ENCODE measurements at regions not wholly inside any gene's neighbourhood (a gene's known extent, or its start where the extent isn't known, plus 50 kb on each side); places are given as distances from the start of the nearest gene placed in this dataset.

GRCh38 chr13:87538366-87539052, 132.7 kb upstream of the SLITRK5 start:
- TF ChIP-seq POLR2AphosphoS5 (IDR thresholded peaks at IDR 0.05): no peak
- TF ChIP-seq, protein P1, sequence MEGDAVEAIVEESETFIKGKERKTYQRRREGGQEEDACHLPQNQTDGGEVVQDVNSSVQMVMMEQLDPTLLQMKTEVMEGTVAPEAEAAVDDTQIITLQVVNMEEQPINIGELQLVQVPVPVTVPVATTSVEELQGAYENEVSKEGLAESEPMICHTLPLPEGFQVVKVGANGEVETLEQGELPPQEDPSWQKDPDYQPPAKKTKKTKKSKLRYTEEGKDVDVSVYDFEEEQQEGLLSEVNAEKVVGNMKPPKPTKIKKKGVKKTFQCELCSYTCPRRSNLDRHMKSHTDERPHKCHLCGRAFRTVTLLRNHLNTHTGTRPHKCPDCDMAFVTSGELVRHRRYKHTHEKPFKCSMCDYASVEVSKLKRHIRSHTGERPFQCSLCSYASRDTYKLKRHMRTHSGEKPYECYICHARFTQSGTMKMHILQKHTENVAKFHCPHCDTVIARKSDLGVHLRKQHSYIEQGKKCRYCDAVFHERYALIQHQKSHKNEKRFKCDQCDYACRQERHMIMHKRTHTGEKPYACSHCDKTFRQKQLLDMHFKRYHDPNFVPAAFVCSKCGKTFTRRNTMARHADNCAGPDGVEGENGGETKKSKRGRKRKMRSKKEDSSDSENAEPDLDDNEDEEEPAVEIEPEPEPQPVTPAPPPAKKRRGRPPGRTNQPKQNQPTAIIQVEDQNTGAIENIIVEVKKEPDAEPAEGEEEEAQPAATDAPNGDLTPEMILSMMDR (IDR thresholded peaks at IDR 0.05): no peak
